ENCODE measurements at regions not wholly inside any gene's neighbourhood (a gene's known extent, or its start where the extent isn't known, plus 50 kb on each side); places are given as distances from the start of the nearest gene placed in this dataset.

- TF ChIP-seq EZH2 (IDR thresholded peaks at IDR 0.05) (no peak), POLR2AphosphoS5 (IDR thresholded peaks at IDR 0.05; ENCODE audit: borderline replicate concordance, low read depth, low read length) (no peak)
Measured at GRCh38 chr11:19615341-19616183, 97.1 kb upstream of the NAV2 start.
